ENCODE measurements at regions not wholly inside any gene's neighbourhood (a gene's known extent, or its start where the extent isn't known, plus 50 kb on each side); places are given as distances from the start of the nearest gene placed in this dataset.
A peak's percentile ranks its signal among the peaks of the same experiment; 100 is the strongest.

DNA sequence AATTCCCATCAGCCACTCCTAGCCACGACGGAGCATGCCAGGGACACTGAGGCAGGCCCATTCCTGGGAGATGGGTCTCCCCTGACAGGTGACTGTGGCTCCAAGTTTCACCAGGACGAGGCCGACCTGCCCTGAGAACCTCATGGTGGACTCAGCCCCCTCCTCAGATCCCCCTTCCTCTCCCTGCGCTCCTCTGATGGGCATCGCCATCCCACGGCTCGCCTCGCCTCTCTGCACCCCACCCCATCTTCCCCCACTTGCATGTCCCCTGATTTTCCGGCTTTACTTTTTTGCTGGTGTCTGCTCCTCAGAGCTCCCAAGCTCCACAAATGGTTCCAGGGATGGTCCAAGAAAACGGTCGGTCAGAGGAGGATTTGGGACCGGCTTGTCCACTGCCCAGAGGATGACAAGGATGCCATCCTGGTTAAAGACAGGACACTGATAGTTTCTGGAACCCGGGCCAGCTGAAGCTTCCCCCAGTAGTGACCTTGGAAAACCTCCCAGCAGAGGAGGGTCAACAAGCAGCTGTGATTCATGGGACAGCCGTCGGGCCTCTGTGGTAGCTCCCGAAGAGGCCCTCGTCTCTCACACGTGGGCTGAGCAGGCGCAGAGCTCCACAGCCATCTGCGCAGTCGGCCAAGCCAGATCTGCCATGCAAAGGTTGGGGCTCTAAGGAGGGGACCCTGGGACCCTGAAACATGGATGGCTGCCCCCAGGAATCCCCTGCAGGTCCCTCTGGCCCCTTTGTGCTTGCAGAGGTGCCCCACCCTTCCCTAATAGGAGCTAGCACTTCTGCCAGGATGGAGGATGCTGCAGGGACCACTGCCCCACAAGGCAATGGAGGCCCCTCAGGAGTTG, 87.8 kb upstream of the SLC66A3 start:
- TF ChIP-seq, protein P1, sequence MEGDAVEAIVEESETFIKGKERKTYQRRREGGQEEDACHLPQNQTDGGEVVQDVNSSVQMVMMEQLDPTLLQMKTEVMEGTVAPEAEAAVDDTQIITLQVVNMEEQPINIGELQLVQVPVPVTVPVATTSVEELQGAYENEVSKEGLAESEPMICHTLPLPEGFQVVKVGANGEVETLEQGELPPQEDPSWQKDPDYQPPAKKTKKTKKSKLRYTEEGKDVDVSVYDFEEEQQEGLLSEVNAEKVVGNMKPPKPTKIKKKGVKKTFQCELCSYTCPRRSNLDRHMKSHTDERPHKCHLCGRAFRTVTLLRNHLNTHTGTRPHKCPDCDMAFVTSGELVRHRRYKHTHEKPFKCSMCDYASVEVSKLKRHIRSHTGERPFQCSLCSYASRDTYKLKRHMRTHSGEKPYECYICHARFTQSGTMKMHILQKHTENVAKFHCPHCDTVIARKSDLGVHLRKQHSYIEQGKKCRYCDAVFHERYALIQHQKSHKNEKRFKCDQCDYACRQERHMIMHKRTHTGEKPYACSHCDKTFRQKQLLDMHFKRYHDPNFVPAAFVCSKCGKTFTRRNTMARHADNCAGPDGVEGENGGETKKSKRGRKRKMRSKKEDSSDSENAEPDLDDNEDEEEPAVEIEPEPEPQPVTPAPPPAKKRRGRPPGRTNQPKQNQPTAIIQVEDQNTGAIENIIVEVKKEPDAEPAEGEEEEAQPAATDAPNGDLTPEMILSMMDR (IDR thresholded peaks at IDR 0.05): no peak
- Mint-ChIP-seq H3K36me3 (no peaks in the 10 kb centered on the region), H3K9me3 (peaks cover 0 to 4% (median 2%) of the 10 kb centered on the region in 7 donors), H3K4me3 (no peak overlapping the region), H3K27ac (peak overlapping the region in 1 of 7 donors; percentile 12), H3K4me1 (peaks cover 11% of the 10 kb centered on the region), H3K27me3 (ENCODE audit: low read depth in 3 of 3) (peaks cover 6 to 11% (median 9%) of the 10 kb centered on the region in 3 donors)
- no peak overlapping the region for H3K4me3 ChIP-seq (replicated peaks in 1 of 3; ENCODE audit: low read depth in 2 of 3, low read length in 3 of 3)
- H3K9ac ChIP-seq (ENCODE audit: insufficient read depth, low read length, poor library complexity, severe bottlenecking): no peak overlapping the region
- no peaks in the 10 kb centered on the region for H3K9me3 ChIP-seq (replicated peaks in 1 of 2; ENCODE audit: control insufficient read depth in 1 of 2, insufficient read depth in 1 of 2, low read length in 2 of 2)
- DNase-seq: no peak
- intact Hi-C loops (cut with micrococcal nuclease): no loop called here
- no peaks in the 10 kb centered on the region for H4K20me1 ChIP-seq (ENCODE audit: insufficient read depth, low read length)
- no peaks in the 10 kb centered on the region for H3K36me3 ChIP-seq (replicated peaks in 1 of 2; ENCODE audit: control insufficient read depth in 1 of 2, insufficient read depth in 2 of 2, low read length in 2 of 2)
- no peaks in the 10 kb centered on the region for H3K27me3 ChIP-seq (ENCODE audit: control insufficient read depth in 2 of 2, insufficient read depth in 2 of 2, low read length in 2 of 2)
- 93% methylated on average over 22 of the region's 22 CpGs for WGBS (ENCODE audit: insufficient coverage)
- peaks cover 4 to 8% of the 10 kb centered on the region in 2 donors for H3K4me1 ChIP-seq (ENCODE audit: control insufficient read depth in 1 of 2, insufficient read depth in 2 of 2, low read length in 2 of 2)
- no peaks in the 10 kb centered on the region for H3K79me2 ChIP-seq (ENCODE audit: insufficient read depth, low read length)
- H3K27ac ChIP-seq (ENCODE audit: low read depth in 1 of 2, low read length in 2 of 2): no peak overlapping the region
- no peak overlapping the region for H3K4me2 ChIP-seq (replicated peaks; ENCODE audit: extremely low read depth, low read length, poor library complexity, severe bottlenecking)
- no peak overlapping the region for H2AFZ ChIP-seq (ENCODE audit: insufficient read depth, low read depth, low read length, poor library complexity, severe bottlenecking)

DNA sequence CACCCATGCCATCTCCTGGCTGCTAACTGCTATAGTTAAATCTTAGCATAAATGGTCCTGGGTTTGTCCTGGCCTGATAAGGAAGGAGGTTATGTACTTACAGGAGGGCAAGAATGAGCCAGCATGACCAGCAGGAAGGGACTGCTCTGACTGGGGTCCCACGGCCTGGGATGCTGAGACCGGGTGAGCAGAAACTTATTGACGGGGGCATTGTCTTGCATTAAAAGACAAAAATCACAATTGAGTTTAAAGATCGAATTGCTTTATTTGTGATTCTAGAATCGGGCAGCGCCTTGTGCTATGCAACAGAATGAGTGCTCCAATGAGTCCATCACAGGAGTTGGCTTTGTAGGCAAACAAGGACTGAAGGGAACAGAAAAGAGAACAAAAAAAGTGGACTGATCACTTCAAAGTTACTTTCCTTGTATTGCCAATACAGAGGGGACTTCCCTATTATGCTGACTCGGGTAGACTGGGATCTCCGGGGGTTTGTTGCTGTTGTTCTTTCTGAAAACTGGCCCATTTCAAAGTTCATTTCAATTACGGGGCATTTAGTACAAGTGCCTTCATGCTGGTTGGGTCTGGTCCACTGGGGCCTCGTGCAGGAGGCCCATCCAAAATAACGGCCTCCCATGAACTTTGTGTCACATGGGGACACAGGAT, 87.1 kb upstream of the SLC66A3 start:
- Mint-ChIP-seq H3K27me3 (ENCODE audit: low read depth in 3 of 3) (peaks cover 8 to 17% (median 9%) of the 10 kb centered on the region in 3 donors), H3K4me3 (no peak overlapping the region), H3K4me1 (peaks cover 17% of the 10 kb centered on the region), H3K27ac (peak overlapping the region in 1 of 7 donors; percentile 46), H3K9me3 (peaks cover 0 to 3% (median 1%) of the 10 kb centered on the region in 7 donors), H3K36me3 (no peaks in the 10 kb centered on the region)
- intact Hi-C loops (cut with micrococcal nuclease): no loop called here
- DNase-seq: no peak
- H4K20me1 ChIP-seq (ENCODE audit: insufficient read depth, low read length): no peaks in the 10 kb centered on the region
- no peak overlapping the region for H3K27ac ChIP-seq (ENCODE audit: low read depth in 1 of 2, low read length in 2 of 2)
- H3K4me1 ChIP-seq (ENCODE audit: control insufficient read depth in 1 of 2, insufficient read depth in 2 of 2, low read length in 2 of 2): peaks cover 4 to 8% of the 10 kb centered on the region in 2 donors
- TF ChIP-seq, protein P1 (IDR thresholded peaks at IDR 0.05): no peak
- H3K4me3 ChIP-seq (replicated peaks in 1 of 3; ENCODE audit: low read depth in 2 of 3, low read length in 3 of 3): no peak overlapping the region
- no peak overlapping the region for H3K9ac ChIP-seq (ENCODE audit: insufficient read depth, low read length, poor library complexity, severe bottlenecking)
- WGBS (ENCODE audit: insufficient coverage): 97% methylated on average over 6 of the region's 11 CpGs
- H3K36me3 ChIP-seq (replicated peaks in 1 of 2; ENCODE audit: control insufficient read depth in 1 of 2, insufficient read depth in 2 of 2, low read length in 2 of 2): no peaks in the 10 kb centered on the region
- no peaks in the 10 kb centered on the region for H3K27me3 ChIP-seq (ENCODE audit: control insufficient read depth in 2 of 2, insufficient read depth in 2 of 2, low read length in 2 of 2)
- no peaks in the 10 kb centered on the region for H3K79me2 ChIP-seq (ENCODE audit: insufficient read depth, low read length)
- no peak overlapping the region for H3K4me2 ChIP-seq (replicated peaks; ENCODE audit: extremely low read depth, low read length, poor library complexity, severe bottlenecking)
- H2AFZ ChIP-seq (ENCODE audit: insufficient read depth, low read depth, low read length, poor library complexity, severe bottlenecking): no peak overlapping the region
- H3K9me3 ChIP-seq (replicated peaks in 1 of 2; ENCODE audit: control insufficient read depth in 1 of 2, insufficient read depth in 1 of 2, low read length in 2 of 2): no peaks in the 10 kb centered on the region

All from CD14-positive monocyte (primary cell).